HepG2 (cell line): ENCODE measurements at regions not wholly inside any gene's neighbourhood (a gene's known extent, or its start where the extent isn't known, plus 50 kb on each side); places are given as distances from the start of the nearest gene placed in this dataset.
A peak's percentile ranks its signal among the peaks of the same experiment; 100 is the strongest.
"Not testable (repeated sequence)": the region's sequence is repeated elsewhere in the genome, so short reads cannot be mapped to it uniquely, and the experiment has no call there.

Source experiments
- ATAC-seq: fragments of 200-7000 bp; cut with Tn5 transposase; 3 replicates; pipeline ENCODE4 v1.9.1; 2020; ENCODE audit warnings: mild to moderate bottlenecking, moderate library complexity
- BruUV-seq: library from RNA; stranded (reverse); fragments of 400-500 nt; replicated peaks from 2 replicates; lab custom pipeline; 2021; lab: Mats Ljungman, UMichigan
- CTCF ChIA-PET: fragments of 300-600 bp; formaldehyde crosslinking; extraction: SDS; loops from one replicate; lab custom pipeline; 2021; ENCODE audit warnings: low total read pairs, inconsistent platforms, low intra/inter-chr PET ratio; lab: Yijun Ruan, JAX
- POLR2A ChIA-PET: fragments of 350-600 bp; sonication (Branson Sonifier 250); formaldehyde crosslinking; loops from one replicate; lab custom pipeline; 2020; ENCODE audit warnings: antibody characterized with exemption, inconsistent platforms; lab: Yijun Ruan, JAX
- DNase-seq: peaks from one replicate; pipeline ENCODE4 v3.0.0-alpha.2; 2015; ENCODE audit warnings: low spot score
- FAIRE-seq: peaks from 3 replicates; lab custom pipeline; 2011; peaks lifted over from hg19 to GRCh38; lab: Jason Lieb, UNC
- H2AFZ ChIP-seq: one replicate; pipeline ENCODE4 v1.6.1; 2011; ENCODE audit warnings: low read length, inconsistent platforms
- H3K27ac ChIP-seq: fragments of 300-600 bp; 3 replicates; pipeline ENCODE4 v1.8.0; 2011; ENCODE audit warnings: mixed run types, mild to moderate bottlenecking, mixed read lengths, low read length, inconsistent platforms; ENCODE audit not compliant: insufficient read depth; ENCODE audit errors: extremely low read length
- H3K27me3 ChIP-seq, 2 experiments: fragments of 200-600 bp in 1 of 2; 2 replicates in 1 of 2; 3 replicates in 1 of 2; pipeline versions ENCODE4 v1.6.0 to v1.8.0; 2011; ENCODE audit warnings: low read length in 2 of 2, mild to moderate bottlenecking in 2 of 2, moderate library complexity in 2 of 2, inconsistent platforms in 1 of 2; ENCODE audit not compliant: insufficient read depth in 2 of 2, control insufficient read depth in 1 of 2
- H3K36me3 ChIP-seq, 2 experiments: fragments of 200-600 bp in 1 of 2; replicated peaks in 1 of 2; 2 replicates in 1 of 2; 3 replicates in 1 of 2; pipeline versions ENCODE4 v1.5.1 to v1.8.0; 2011; ENCODE audit warnings: low read length in 2 of 2, inconsistent platforms in 1 of 2; ENCODE audit not compliant: insufficient read depth in 2 of 2, control insufficient read depth in 1 of 2
- H3K4me1 ChIP-seq: 2 replicates; pipeline ENCODE4 v1.5.1; 2012; ENCODE audit warnings: low read length, inconsistent platforms; ENCODE audit not compliant: insufficient read depth
- H3K4me2 ChIP-seq: 2 replicates; pipeline ENCODE4 v1.6.0; 2011; ENCODE audit warnings: low read depth, low read length, inconsistent platforms
- H3K4me3 ChIP-seq, 3 experiments: fragments of 200-600 bp in 1 of 3; sonication (generic), shearing (Covaris generic) in 1 of 3; replicated peaks in 1 of 3; 2 replicates each; pipeline ENCODE4 v1.5.1; 2011 to 2016; ENCODE audit warnings: low read length in 3 of 3, inconsistent platforms in 2 of 3, low read depth in 2 of 3, mild to moderate bottlenecking in 2 of 3, control low read depth in 1 of 3, mixed read lengths in 1 of 3; ENCODE audit not compliant: insufficient read depth in 1 of 3
- H3K79me2 ChIP-seq: one replicate; pipeline ENCODE4 v1.6.1; 2011; ENCODE audit warnings: low read length, inconsistent platforms; ENCODE audit not compliant: insufficient read depth
- H3K9ac ChIP-seq: 2 replicates; pipeline ENCODE4 v1.6.0; 2011; ENCODE audit warnings: mild to moderate bottlenecking, low read depth, low read length, inconsistent platforms; ENCODE audit not compliant: insufficient read depth
- H3K9me3 ChIP-seq: 2 replicates; pipeline ENCODE4 v1.5.1; 2012; ENCODE audit warnings: mild to moderate bottlenecking, low read length
- H4K20me1 ChIP-seq: 2 replicates; pipeline ENCODE4 v1.6.0; 2011; ENCODE audit warnings: inconsistent platforms, mild to moderate bottlenecking, low read length, moderate library complexity; ENCODE audit not compliant: insufficient read depth
- BCL6 ChIP-seq: IDR thresholded peaks from 2 replicates; pipeline ENCODE4 v1.6.1; 2016; ENCODE audit warnings: missing genetic modification reagents, missing compliant biosample characterization
- FOSL2 ChIP-seq: sonication (generic); formaldehyde crosslinking; IDR thresholded peaks from 2 replicates; pipeline ENCODE4 v1.4.0; 2020; ENCODE audit warnings: missing genetic modification reagents
- FOXA3 ChIP-seq: IDR thresholded peaks from 2 replicates; pipeline ENCODE4 v1.6.1; 2016; ENCODE audit warnings: missing genetic modification reagents, missing compliant biosample characterization
- FOXC1 ChIP-seq: sonication (generic); formaldehyde crosslinking; IDR thresholded peaks from 2 replicates; pipeline ENCODE4 v1.8.0; 2022; ENCODE audit warnings: mild to moderate bottlenecking, missing genetic modification reagents, borderline replicate concordance
- ISL2 ChIP-seq: sonication (generic); formaldehyde crosslinking; IDR thresholded peaks from 2 replicates; pipeline ENCODE4 v1.5.0; 2020; ENCODE audit warnings: missing genetic modification reagents
- MED1 ChIP-seq: sonication (generic); formaldehyde crosslinking; IDR thresholded peaks from 2 replicates; pipeline ENCODE4 v1.4.0; 2020; ENCODE audit warnings: missing genetic modification reagents
- NCOA2 ChIP-seq: sonication (generic); formaldehyde crosslinking; IDR thresholded peaks from 2 replicates; pipeline ENCODE4 v1.8.0; 2022; ENCODE audit warnings: inconsistent platforms
- PPARG ChIP-seq: conservative IDR thresholded peaks from 2 replicates; pipeline ENCODE4 v1.6.1; 2016; ENCODE audit warnings: missing biosample characterization, missing genetic modification reagents
- RARA ChIP-seq: IDR thresholded peaks from 2 replicates; pipeline ENCODE4 v1.6.1; 2016; ENCODE audit warnings: missing genetic modification reagents, missing compliant biosample characterization
- TCF7 ChIP-seq: sonication (generic); IDR thresholded peaks from 2 replicates; pipeline ENCODE4 v1.6.1; 2016; ENCODE audit warnings: antibody characterized with exemption, low read depth
- TEAD3 ChIP-seq: optimal IDR thresholded peaks from 2 replicates; pipeline ENCODE3; 2016; ENCODE audit warnings: borderline replicate concordance
- ZMAT3 ChIP-seq: sonication (generic); formaldehyde crosslinking; conservative IDR thresholded peaks from 2 replicates; pipeline ENCODE4 v1.7.0; 2021; ENCODE audit warnings: missing genetic modification reagents
- ZMYM4 ChIP-seq: sonication (generic); formaldehyde crosslinking; IDR thresholded peaks from 2 replicates; pipeline ENCODE4 v1.8.1; 2023; ENCODE audit warnings: mild to moderate bottlenecking, missing genetic modification reagents
- ZNF441 ChIP-seq: sonication (generic); formaldehyde crosslinking; IDR thresholded peaks from 2 replicates; pipeline ENCODE4 v1.7.0; 2021; ENCODE audit warnings: missing genetic modification reagents, borderline replicate concordance
- ZNF629 ChIP-seq: sonication (generic); formaldehyde crosslinking; conservative IDR thresholded peaks from 2 replicates; pipeline ENCODE4 v1.5.0; 2020; ENCODE audit warnings: missing genetic modification reagents
- WGBS: methylation state at CpG from one replicate; pipeline ENCODE4 v1.1.6; 2017; ENCODE audit warnings: low lambda C conversion rate; 5-methylcytosine and 5-hydroxymethylcytosine counted together
- in situ Hi-C: cut with HindIII; loops from 2 replicates; pipeline ENCODE4 v1.10.0; 2017; ENCODE audit warnings: low pct_unique_long_range_greater_than_20kb; ENCODE audit not compliant: extremely low pct_ligation_motif_present
- intact Hi-C: fragments of 100-400 bp; cut with micrococcal nuclease; formaldehyde crosslinking; loops from one replicate; pipeline ENCODE4 v1.10.0; 2022; ENCODE audit not compliant: unreplicated experiment

DNA sequence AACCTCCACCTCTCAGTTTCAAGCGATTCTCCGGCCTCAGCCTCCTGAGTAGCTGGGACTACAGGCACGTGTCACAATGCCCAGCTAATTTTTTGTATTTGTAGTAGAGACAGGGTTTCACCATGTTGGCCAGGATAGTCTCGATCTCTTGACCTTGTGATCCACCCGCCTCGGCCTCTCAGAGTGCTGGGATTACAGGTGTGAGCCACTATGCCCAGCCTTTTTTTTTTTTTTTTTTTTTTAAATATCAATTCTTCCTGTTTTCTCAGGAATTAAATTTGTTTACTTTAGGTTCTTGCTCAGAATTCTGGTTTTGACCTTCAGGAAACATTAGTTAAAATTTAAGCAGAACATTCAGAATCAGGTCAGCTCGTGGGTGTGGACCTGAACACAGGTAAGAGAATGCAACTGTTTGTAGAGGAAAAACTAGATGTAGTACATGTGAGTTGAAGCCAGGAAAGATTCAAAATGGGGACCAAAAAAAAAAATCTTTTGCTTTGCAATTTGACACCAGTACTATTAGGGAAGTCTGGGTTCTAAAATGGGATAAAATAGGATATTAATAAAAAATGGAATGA lies 65.5 kb upstream of the ERV3-1 start (continued):
- TF ChIP-seq FOXA3 (CRISPR knock-in tag) (peak; percentile 66), ZNF441 (CRISPR knock-in tag) (0 out of 2 replicates have a peak, but pooled peaks have one; percentile 30), RARA (peak; percentile 58), FOXC1 (CRISPR knock-in tag) (0 out of 2 replicates have a peak, but pooled peaks have one; percentile 35), PPARG (CRISPR knock-in tag) (peak; percentile 30; the same call in 1 of the 2 replicates), TCF7 (0 out of 2 replicates have a peak, but pooled peaks have one; percentile 33), MED1 (CRISPR knock-in tag) (peak; percentile 70), ZMAT3 (CRISPR knock-in tag) (0 out of 2 replicates have a peak, but pooled peaks have one; percentile 42), ISL2 (CRISPR knock-in tag) (peak; percentile 35; the same call in 1 of the 2 replicates), ZNF629 (CRISPR knock-in tag) (peak; percentile 45; the same call in 1 of the 2 replicates), BCL6 (CRISPR knock-in tag) (peak; percentile 45), FOSL2 (CRISPR knock-in tag) (peak; percentile 65), NCOA2 (CRISPR knock-in tag) (peak; percentile 68), TEAD3 (CRISPR knock-in tag) (peak; percentile 55), ZMYM4 (CRISPR knock-in tag) (peak; percentile 67)

DNA sequence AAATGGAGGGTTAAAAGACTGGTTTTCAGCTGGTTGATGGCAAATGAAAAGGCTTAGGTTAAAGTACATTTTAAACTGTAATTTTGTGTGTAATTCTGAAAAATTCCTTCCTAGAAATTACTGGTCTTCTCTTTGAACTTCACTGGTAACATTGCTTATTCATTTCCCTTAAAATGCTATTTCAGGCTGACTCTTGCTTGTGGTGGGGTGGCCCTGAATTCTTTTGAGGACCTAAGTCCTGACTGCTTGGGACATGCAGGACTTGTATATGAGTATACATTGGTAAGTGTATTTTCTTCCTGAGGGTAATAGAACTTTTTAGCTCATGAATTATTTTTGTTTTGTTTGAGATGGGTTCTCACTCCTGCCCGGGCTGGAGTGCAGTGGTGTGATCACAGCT lies 63.0 kb upstream of the ERV3-1 start:
- BruUV-seq, H3K27me3 ChIP-seq, H3K27ac ChIP-seq, H3K9ac ChIP-seq, H2AFZ ChIP-seq, POLR2A ChIA-PET, CTCF ChIA-PET, H3K4me3 ChIP-seq, FAIRE-seq, H3K79me2 ChIP-seq, DNase-seq, H3K9me3 ChIP-seq, H4K20me1 ChIP-seq, H3K36me3 ChIP-seq, H3K4me2 ChIP-seq, in situ Hi-C loops, intact Hi-C loops, ATAC-seq: not testable (repeated sequence)
- peaks cover 28% of the 10 kb centered on the region for H3K4me1 ChIP-seq
- WGBS, result 92% methylated on average over 1 of the region's 1 CpG
